Neuronal stem cell (in vitro differentiated cells): ENCODE measurements at regions not wholly inside any gene's neighbourhood (a gene's known extent, or its start where the extent isn't known, plus 50 kb on each side); places are given as distances from the start of the nearest gene placed in this dataset.

Experiments used
- DNase-seq: peaks from one replicate; pipeline ENCODE4 v3.0.0-alpha.2; 2013; ENCODE audit warnings: low spot score
- H2AFZ ChIP-seq: one replicate; pipeline ENCODE4 v1.6.1; 2013; ENCODE audit warnings: mild to moderate bottlenecking, low read length, inconsistent platforms
- H2AK5ac ChIP-seq: 2 replicates; pipeline ENCODE4 v1.6.1; 2013; ENCODE audit warnings: low read depth, mild to moderate bottlenecking, inconsistent platforms, low read length, moderate library complexity, mixed read lengths
- H2BK120ac ChIP-seq: 2 replicates; pipeline ENCODE4 v1.6.1; 2013; ENCODE audit warnings: low read depth, mild to moderate bottlenecking, inconsistent platforms, low read length, moderate library complexity, mixed read lengths
- H2BK12ac ChIP-seq: one replicate; pipeline ENCODE4 v1.6.1; 2013; ENCODE audit warnings: low read length, inconsistent platforms
- H2BK15ac ChIP-seq: 2 replicates; pipeline ENCODE4 v1.6.1; 2013; ENCODE audit warnings: mild to moderate bottlenecking, low read length, inconsistent platforms, mixed read lengths
- H2BK5ac ChIP-seq: one replicate; pipeline ENCODE4 v1.6.1; 2013; ENCODE audit warnings: inconsistent platforms, mild to moderate bottlenecking, low read length, moderate library complexity
- H3K14ac ChIP-seq: one replicate; pipeline ENCODE4 v1.6.1; 2013; ENCODE audit warnings: low read length, inconsistent platforms
- H3K18ac ChIP-seq: 2 replicates; pipeline ENCODE4 v1.6.1; 2013; ENCODE audit warnings: low read length, inconsistent platforms
- H3K23ac ChIP-seq: 2 replicates; pipeline ENCODE4 v1.6.1; 2013; ENCODE audit warnings: low read depth, mild to moderate bottlenecking, mixed read lengths, low read length, inconsistent platforms; ENCODE audit not compliant: poor library complexity
- H3K27ac ChIP-seq: replicated peaks from 3 replicates; pipeline ENCODE4 v1.5.1; 2013; ENCODE audit warnings: low read length, inconsistent platforms
- H3K27me3 ChIP-seq, 3 experiments: 2 replicates each; pipeline ENCODE4 v1.6.1; 2013; ENCODE audit warnings: low read length in 3 of 3, mild to moderate bottlenecking in 2 of 3, inconsistent platforms in 1 of 3, low read depth in 1 of 3, mixed read lengths in 1 of 3, moderate library complexity in 1 of 3; ENCODE audit not compliant: control insufficient read depth in 3 of 3, insufficient read depth in 3 of 3
- H3K36me3 ChIP-seq, 2 donors: replicated peaks in 1 of 2; 2 replicates each; pipeline ENCODE4 v1.6.1; 2013; ENCODE audit warnings: low read length in 2 of 2; ENCODE audit not compliant: control insufficient read depth in 2 of 2, insufficient read depth in 2 of 2
- H3K4ac ChIP-seq: 2 replicates; pipeline ENCODE4 v1.6.1; 2013; ENCODE audit warnings: inconsistent platforms, mild to moderate bottlenecking, low read length, moderate library complexity
- H3K4me1 ChIP-seq, 2 donors: 1 replicate in 1 of 2; 2 replicates in 1 of 2; pipeline ENCODE4 v1.6.1; 2013; ENCODE audit warnings: low read length in 2 of 2, low read depth in 1 of 2; ENCODE audit not compliant: control insufficient read depth in 2 of 2, insufficient read depth in 1 of 2
- H3K4me2 ChIP-seq: one replicate; pipeline ENCODE4 v1.6.1; 2013; ENCODE audit warnings: mild to moderate bottlenecking, low read length, inconsistent platforms; ENCODE audit not compliant: insufficient read depth, poor library complexity, severe bottlenecking
- H3K4me3 ChIP-seq, 2 donors: 2 replicates each; pipeline ENCODE4 v1.5.1; 2013; ENCODE audit warnings: low read length in 2 of 2, mild to moderate bottlenecking in 2 of 2, inconsistent platforms in 1 of 2, moderate library complexity in 1 of 2
- H3K79me1 ChIP-seq: one replicate; pipeline ENCODE4 v1.6.1; 2013; ENCODE audit warnings: low read depth, mild to moderate bottlenecking, inconsistent platforms, low read length, moderate library complexity
- H3K9ac ChIP-seq: one replicate; pipeline ENCODE4 v1.6.1; 2013; ENCODE audit warnings: mild to moderate bottlenecking, low read depth, low read length, inconsistent platforms; ENCODE audit not compliant: poor library complexity
- H3K9me3 ChIP-seq, 2 donors: replicated peaks in 1 of 2; 2 replicates each; pipeline versions ENCODE3 to v1.6.1; 2013; ENCODE audit warnings: low read length in 2 of 2, mild to moderate bottlenecking in 2 of 2, inconsistent platforms in 1 of 2, low read depth in 1 of 2, mixed read lengths in 1 of 2, moderate library complexity in 1 of 2; ENCODE audit not compliant: control insufficient read depth in 2 of 2, insufficient read depth in 1 of 2
- H4K8ac ChIP-seq: one replicate; pipeline ENCODE4 v1.6.1; 2013; ENCODE audit warnings: low read depth, mild to moderate bottlenecking, inconsistent platforms, low read length, moderate library complexity
- H4K91ac ChIP-seq: one replicate; pipeline ENCODE4 v1.6.1; 2013; ENCODE audit warnings: low read length, low read depth, mild to moderate bottlenecking, inconsistent platforms; ENCODE audit not compliant: poor library complexity
- WGBS, 2 donors: extraction: QIAGEN DNeasy Blood & Tissue Kit; methylation state at CpG; one replicate each; pipeline ENCODE4 v1.1.7; 2013; ENCODE audit warnings: missing lambda C conversion rate in 2 of 2, mixed read lengths in 1 of 2; ENCODE audit not compliant: insufficient read length in 2 of 2, insufficient replicate concordance in 1 of 2; ENCODE audit errors: extremely low coverage in 2 of 2; 5-methylcytosine and 5-hydroxymethylcytosine counted together

- no peak overlapping the region for H2BK15ac ChIP-seq
- no peak overlapping the region for H3K18ac ChIP-seq
- H3K4me3 ChIP-seq = no peak overlapping the region
- H3K9me3 ChIP-seq = peaks cover 0 to 1% of the 10 kb centered on the region in 2 donors
- no peak overlapping the region for H3K27ac ChIP-seq
- H3K4me1 ChIP-seq = no peaks in the 10 kb centered on the region
- no peak overlapping the region for H2BK120ac ChIP-seq
- H3K14ac ChIP-seq = no peak overlapping the region
- H4K8ac ChIP-seq = no peak overlapping the region
- H3K9ac ChIP-seq = no peak overlapping the region
- H3K4ac ChIP-seq = no peak overlapping the region
- no peaks in the 10 kb centered on the region for H3K36me3 ChIP-seq
- no peak overlapping the region for H2AK5ac ChIP-seq
- H3K4me2 ChIP-seq = no peak overlapping the region
- H3K23ac ChIP-seq = no peak overlapping the region
- no peaks in the 10 kb centered on the region for H3K27me3 ChIP-seq
- no peak overlapping the region for H4K91ac ChIP-seq
- no peak for DNase-seq
- WGBS, 2 donors = no CpG with 5 or more reads among the region's 3 CpGs
- H2BK5ac ChIP-seq = no peak overlapping the region
- H2AFZ ChIP-seq = no peak overlapping the region
- no peak overlapping the region for H2BK12ac ChIP-seq
- no peaks in the 10 kb centered on the region for H3K79me1 ChIP-seq
These were observed 446.0 kb downstream of the MTRR start for GRCh38 chr5:8314965-8315364.

- DNase-seq = no peak
- no peak overlapping the region for H3K23ac ChIP-seq
- no peak overlapping the region for H3K18ac ChIP-seq
- H3K79me1 ChIP-seq = no peaks in the 10 kb centered on the region
- no peak overlapping the region for H3K4me2 ChIP-seq
- peaks cover 0 to 1% of the 10 kb centered on the region in 2 donors for H3K9me3 ChIP-seq
- H2AFZ ChIP-seq = no peak overlapping the region
- H3K4me3 ChIP-seq = no peak overlapping the region
- no peak overlapping the region for H3K27ac ChIP-seq
- no CpG with 5 or more reads among the region's 6 CpGs for WGBS, 2 donors
- H3K4me1 ChIP-seq = no peaks in the 10 kb centered on the region
- no peak overlapping the region for H2BK15ac ChIP-seq
- H4K91ac ChIP-seq = no peak overlapping the region
- H2BK5ac ChIP-seq = no peak overlapping the region
- no peak overlapping the region for H3K14ac ChIP-seq
- H3K27me3 ChIP-seq = no peaks in the 10 kb centered on the region
- no peaks in the 10 kb centered on the region for H3K36me3 ChIP-seq
- no peak overlapping the region for H2BK120ac ChIP-seq
- no peak overlapping the region for H2AK5ac ChIP-seq
- H3K4ac ChIP-seq = no peak overlapping the region
- no peak overlapping the region for H2BK12ac ChIP-seq
- H4K8ac ChIP-seq = no peak overlapping the region
- H3K9ac ChIP-seq = no peak overlapping the region
These were observed 447.8 kb downstream of the MTRR start for GRCh38 chr5:8316608-8317280.

GRCh38 chr5:8317335-8317734 is 448.4 kb downstream of the MTRR start:
- Histone ChIP-seq H2BK120ac (no peak overlapping the region), H3K4me1 (no peaks in the 10 kb centered on the region), H3K27ac (no peak overlapping the region), H4K91ac (no peak overlapping the region), H2BK12ac (no peak overlapping the region), H3K14ac (no peak overlapping the region), H3K79me1 (no peaks in the 10 kb centered on the region), H3K23ac (no peak overlapping the region), H3K27me3 (no peaks in the 10 kb centered on the region), H4K8ac (no peak overlapping the region), H3K36me3 (no peaks in the 10 kb centered on the region), H2BK15ac (no peak overlapping the region), H2AK5ac (no peak overlapping the region), H3K9ac (no peak overlapping the region), H3K4me3 (no peak overlapping the region), H2AFZ (no peak overlapping the region), H3K4me2 (no peak overlapping the region), H3K4ac (no peak overlapping the region), H3K18ac (no peak overlapping the region), H2BK5ac (no peak overlapping the region), H3K9me3 (peaks cover 0 to 1% of the 10 kb centered on the region in 2 donors)
- WGBS, 2 donors = no CpG with 5 or more reads among the region's 6 CpGs
- DNase-seq = no peak

GRCh38 chr5:8320244-8320643 is 451.3 kb downstream of the MTRR start:
- no peak overlapping the region for H3K23ac ChIP-seq
- no peak overlapping the region for H3K4ac ChIP-seq
- H2BK12ac ChIP-seq = no peak overlapping the region
- H3K18ac ChIP-seq = no peak overlapping the region
- H3K4me1 ChIP-seq = no peaks in the 10 kb centered on the region
- no peak overlapping the region for H2BK15ac ChIP-seq
- no peaks in the 10 kb centered on the region for H3K36me3 ChIP-seq
- no peak overlapping the region for H2AK5ac ChIP-seq
- no peak overlapping the region for H3K9ac ChIP-seq
- no peak overlapping the region for H3K4me3 ChIP-seq
- H4K91ac ChIP-seq = no peak overlapping the region
- no peak overlapping the region for H3K27ac ChIP-seq
- H3K4me2 ChIP-seq = no peak overlapping the region
- no peak overlapping the region for H2BK5ac ChIP-seq
- H3K9me3 ChIP-seq = peaks cover 0 to 1% of the 10 kb centered on the region in 2 donors
- H3K27me3 ChIP-seq = no peaks in the 10 kb centered on the region
- DNase-seq = no peak
- no peak overlapping the region for H2BK120ac ChIP-seq
- H3K14ac ChIP-seq = no peak overlapping the region
- no peak overlapping the region for H4K8ac ChIP-seq
- H3K79me1 ChIP-seq = no peaks in the 10 kb centered on the region
- no peak overlapping the region for H2AFZ ChIP-seq
